GM12872 (cell line): ENCODE measurements at regions not wholly inside any gene's neighbourhood (a gene's known extent, or its start where the extent isn't known, plus 50 kb on each side); places are given as distances from the start of the nearest gene placed in this dataset.

Source experiments
- TF ChIP-seq, protein P1 (sequence below): IDR thresholded peaks from 3 replicates; pipeline ENCODE4 v1.5.1; 2011; ENCODE audit warnings: low read depth, mild to moderate bottlenecking, low read length, moderate library complexity; ENCODE audit not compliant: insufficient read depth

DNA sequence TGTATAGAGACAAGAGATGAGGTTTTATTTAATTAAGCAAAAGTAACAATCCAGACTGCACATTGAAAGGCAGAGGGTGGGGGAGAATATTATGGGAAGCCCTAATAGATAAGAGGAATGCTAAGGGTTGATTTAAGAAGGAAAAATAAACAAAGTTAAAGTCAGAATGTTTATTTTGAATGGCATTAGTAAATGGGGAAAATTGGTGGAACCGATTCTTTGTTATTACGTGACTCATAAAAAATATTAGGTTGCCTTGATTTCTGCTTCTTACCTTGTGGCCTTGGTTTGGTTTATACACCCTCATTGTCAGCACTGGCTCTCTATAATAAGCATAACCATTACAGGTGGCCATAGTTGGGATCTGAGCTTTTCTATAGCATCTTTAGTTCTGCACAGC is 674.8 kb upstream of the CITED2 start:
- TF ChIP-seq, protein P1, sequence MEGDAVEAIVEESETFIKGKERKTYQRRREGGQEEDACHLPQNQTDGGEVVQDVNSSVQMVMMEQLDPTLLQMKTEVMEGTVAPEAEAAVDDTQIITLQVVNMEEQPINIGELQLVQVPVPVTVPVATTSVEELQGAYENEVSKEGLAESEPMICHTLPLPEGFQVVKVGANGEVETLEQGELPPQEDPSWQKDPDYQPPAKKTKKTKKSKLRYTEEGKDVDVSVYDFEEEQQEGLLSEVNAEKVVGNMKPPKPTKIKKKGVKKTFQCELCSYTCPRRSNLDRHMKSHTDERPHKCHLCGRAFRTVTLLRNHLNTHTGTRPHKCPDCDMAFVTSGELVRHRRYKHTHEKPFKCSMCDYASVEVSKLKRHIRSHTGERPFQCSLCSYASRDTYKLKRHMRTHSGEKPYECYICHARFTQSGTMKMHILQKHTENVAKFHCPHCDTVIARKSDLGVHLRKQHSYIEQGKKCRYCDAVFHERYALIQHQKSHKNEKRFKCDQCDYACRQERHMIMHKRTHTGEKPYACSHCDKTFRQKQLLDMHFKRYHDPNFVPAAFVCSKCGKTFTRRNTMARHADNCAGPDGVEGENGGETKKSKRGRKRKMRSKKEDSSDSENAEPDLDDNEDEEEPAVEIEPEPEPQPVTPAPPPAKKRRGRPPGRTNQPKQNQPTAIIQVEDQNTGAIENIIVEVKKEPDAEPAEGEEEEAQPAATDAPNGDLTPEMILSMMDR: no peak

- TF ChIP-seq, protein P1: no peak
Observed at GRCh38 chr6:140048202-140048790, 673.8 kb upstream of the CITED2 start.

DNA sequence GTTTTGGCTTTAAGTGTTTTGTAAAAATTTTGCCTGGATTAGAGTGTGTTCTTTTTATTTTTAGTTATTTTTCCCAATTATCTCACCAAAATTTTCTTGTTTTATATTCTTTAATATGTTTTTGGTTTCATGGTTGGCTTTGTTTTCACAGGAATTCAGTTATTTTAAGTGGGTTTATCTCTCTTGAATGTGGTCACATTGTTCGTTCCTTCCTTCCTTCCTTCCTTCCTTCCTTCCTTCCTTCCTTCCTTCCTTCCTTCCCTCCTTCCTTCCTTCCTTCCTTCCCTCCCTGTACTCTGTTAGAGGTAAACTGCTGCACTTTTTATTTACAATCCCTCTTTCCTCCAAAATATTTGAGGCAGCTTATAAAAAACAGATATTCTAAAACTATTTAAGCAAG is 672.9 kb upstream of the CITED2 start:
- TF ChIP-seq, protein P1: no peak

DNA sequence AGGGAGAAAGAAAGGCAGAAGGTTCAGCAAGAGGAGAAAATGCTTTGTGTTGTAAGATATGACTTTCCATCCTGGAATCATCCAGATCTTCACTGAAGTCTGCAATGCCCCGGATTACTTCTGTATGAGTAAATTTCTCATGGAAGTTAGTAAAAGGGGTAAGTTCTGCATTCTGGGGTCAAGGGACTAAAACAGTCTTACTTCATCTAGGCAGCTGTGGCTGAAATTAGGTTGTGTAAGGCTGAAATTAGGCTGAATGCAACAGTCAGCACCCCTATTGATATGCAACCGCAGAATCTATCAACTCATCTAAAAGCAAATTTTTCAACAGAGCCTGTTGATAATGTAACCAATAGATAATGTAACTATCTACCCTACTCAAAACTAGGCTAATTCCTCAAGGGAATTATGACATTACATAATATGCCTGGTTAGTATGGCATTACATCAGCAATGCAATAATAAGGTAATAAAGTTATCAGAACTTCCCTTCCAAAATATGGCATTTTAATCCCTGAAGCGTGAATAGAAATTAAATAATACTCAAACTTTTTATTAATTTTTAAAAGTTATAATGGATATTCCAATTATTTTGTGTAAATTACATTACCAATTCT is 671.7 kb upstream of the CITED2 start:
- TF ChIP-seq, protein P1: no peak

DNA sequence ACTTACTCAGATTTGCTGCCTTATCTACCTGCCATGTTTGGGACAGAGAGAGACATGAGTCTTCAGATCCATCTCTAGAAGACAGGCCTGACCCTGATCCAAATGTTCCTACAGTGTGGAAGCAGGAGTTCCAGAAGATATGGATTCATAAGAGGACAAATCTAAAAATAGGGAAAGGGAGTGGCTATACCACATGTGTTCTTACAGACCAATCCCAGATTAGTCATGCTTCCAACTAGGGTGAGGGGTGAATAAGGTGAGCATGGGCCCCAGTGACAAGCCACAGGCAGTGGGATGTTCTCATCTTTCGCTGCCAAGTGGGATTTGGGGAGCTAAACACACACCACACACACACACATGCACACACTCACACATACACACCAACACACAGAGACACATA is 670.7 kb upstream of the CITED2 start:
- TF ChIP-seq, protein P1: no peak

DNA sequence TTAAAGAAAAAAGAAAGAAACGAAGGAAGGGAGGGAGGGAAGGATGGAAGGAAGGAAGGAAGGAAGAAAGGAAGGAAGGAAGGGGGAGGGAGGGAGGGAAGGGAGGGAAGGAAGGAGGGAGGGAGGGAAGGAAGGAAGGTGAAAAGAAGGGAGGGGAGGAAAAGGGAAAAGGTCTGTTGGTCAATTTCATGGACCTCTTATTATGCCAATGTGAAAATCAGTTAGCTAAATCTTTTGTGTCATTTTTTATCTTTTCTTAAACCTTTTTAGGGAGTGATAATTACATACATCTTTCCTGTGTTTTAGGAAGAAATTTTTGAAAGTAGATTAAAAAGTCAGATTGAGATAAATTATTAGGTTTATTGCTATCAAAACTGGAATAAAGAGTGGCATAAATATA is 670.2 kb upstream of the CITED2 start:
- TF ChIP-seq, protein P1: no peak

GRCh38 chr6:140043762-140044378 is 669.4 kb upstream of the CITED2 start:
- TF ChIP-seq, protein P1: no peak
